K562 (cell line): ENCODE measurements at regions not wholly inside any gene's neighbourhood (a gene's known extent, or its start where the extent isn't known, plus 50 kb on each side); places are given as distances from the start of the nearest gene placed in this dataset.

Experiments
- ATAC-seq: fragments of 200-7000 bp; cut with Tn5 transposase; 3 replicates; pipeline ENCODE4 v1.9.1; 2020; ENCODE audit warnings: moderate library complexity
- BruUV-seq: library from RNA; stranded (reverse); fragments of 400-500 nt; replicated peaks from 2 replicates; lab custom pipeline; 2021; lab: Mats Ljungman, UMichigan
- CTCF ChIA-PET: fragments of 300-600 bp; formaldehyde crosslinking; extraction: SDS; loops from one replicate; lab custom pipeline; 2021; ENCODE audit warnings: low intra/inter-chr PET ratio; lab: Yijun Ruan, JAX
- POLR2A ChIA-PET: fragments of 300-600, 350-650 bp; sonication (Branson Sonifier 250); formaldehyde crosslinking; extraction: SDS; loops from one replicate; lab custom pipeline; 2021; ENCODE audit warnings: antibody characterized with exemption, inconsistent platforms; lab: Yijun Ruan, JAX
- DNase-seq, 4 experiments: peaks; one replicate each; pipeline versions ENCODE4 v3.0.0 to v3.0.0-alpha.2; 2011 to 2018; ENCODE audit warnings: low spot score in 3 of 4, mixed read lengths in 3 of 4; ENCODE audit errors: extremely low read depth in 1 of 4
- FAIRE-seq: peaks from 2 replicates; lab custom pipeline; 2011; peaks lifted over from hg19 to GRCh38; lab: Jason Lieb, UNC
- H2AFZ ChIP-seq: 2 replicates; pipeline ENCODE4 v1.6.0; 2011; ENCODE audit warnings: low read depth, low read length, control low read depth, inconsistent platforms
- H3K27ac ChIP-seq: fragments of 200-600 bp; 3 replicates; pipeline ENCODE4 v1.8.0; 2011; ENCODE audit warnings: low read depth, mild to moderate bottlenecking, control low read depth, inconsistent platforms, low read length, moderate library complexity, mixed read lengths; ENCODE audit errors: extremely low read depth
- H3K27me3 ChIP-seq, 2 experiments: fragments of 300-600 bp in 1 of 2; 2 replicates in 1 of 2; 3 replicates in 1 of 2; pipeline versions ENCODE4 v1.6.0 to v1.8.0; 2011; ENCODE audit warnings: inconsistent platforms in 2 of 2, low read length in 2 of 2, mild to moderate bottlenecking in 1 of 2, mixed read lengths in 1 of 2, moderate library complexity in 1 of 2; ENCODE audit not compliant: control insufficient read depth in 2 of 2, insufficient read depth in 2 of 2
- H3K36me3 ChIP-seq: fragments of 300-600 bp; 3 replicates; pipeline ENCODE4 v1.8.0; 2011; ENCODE audit warnings: mild to moderate bottlenecking, low read length, inconsistent platforms; ENCODE audit not compliant: control insufficient read depth, insufficient read depth
- H3K4me1 ChIP-seq, 2 experiments: fragments of 200-600 bp in 1 of 2; replicated peaks in 1 of 2; 2 replicates in 1 of 2; 3 replicates in 1 of 2; pipeline versions ENCODE4 v1.5.1 to v1.8.0; 2011; ENCODE audit warnings: inconsistent platforms in 2 of 2, low read length in 2 of 2, mild to moderate bottlenecking in 1 of 2, mixed read lengths in 1 of 2, moderate library complexity in 1 of 2; ENCODE audit not compliant: control insufficient read depth in 2 of 2, insufficient read depth in 2 of 2
- H3K4me2 ChIP-seq: 2 replicates; pipeline ENCODE4 v1.6.1; 2011; ENCODE audit warnings: low read length, control low read depth, inconsistent platforms, mixed read lengths; ENCODE audit not compliant: insufficient read depth
- H3K4me3 ChIP-seq: fragments of 200-600 bp; sonication (generic), shearing (Covaris generic); 2 replicates; pipeline ENCODE4 v1.5.1; 2016; ENCODE audit warnings: control low read depth, inconsistent platforms
- H3K79me2 ChIP-seq: fragments of 200-600 bp; 3 replicates; pipeline ENCODE4 v1.8.0; 2011; ENCODE audit warnings: low read length, inconsistent platforms; ENCODE audit not compliant: control insufficient read depth, insufficient read depth
- H3K9ac ChIP-seq, 2 experiments: 2 replicates each; pipeline versions ENCODE4 v1.6.0 to v1.6.1; 2011; ENCODE audit warnings: low read depth in 2 of 2, low read length in 2 of 2, control low read depth in 1 of 2, inconsistent platforms in 1 of 2, mild to moderate bottlenecking in 1 of 2, mixed read lengths in 1 of 2; ENCODE audit not compliant: insufficient read depth in 1 of 2
- H3K9me1 ChIP-seq: one replicate; pipeline ENCODE4 v1.6.0; 2011; ENCODE audit warnings: inconsistent platforms, mild to moderate bottlenecking, low read length, moderate library complexity; ENCODE audit not compliant: control insufficient read depth, insufficient read depth
- H3K9me3 ChIP-seq: replicated peaks from 2 replicates; pipeline ENCODE4 v1.5.1; 2011; ENCODE audit warnings: low read depth, low read length, inconsistent platforms; ENCODE audit not compliant: control insufficient read depth, insufficient read depth
- H4K20me1 ChIP-seq: replicated peaks from 2 replicates; pipeline ENCODE4 v1.6.1; 2011; ENCODE audit warnings: low read length, inconsistent platforms, mixed read lengths; ENCODE audit not compliant: control insufficient read depth, insufficient read depth
- MED1 ChIP-seq: sonication (generic); formaldehyde crosslinking; IDR thresholded peaks from 2 replicates; pipeline ENCODE4 v1.8.1; 2023; ENCODE audit warnings: missing genetic modification reagents, borderline replicate concordance
- SNIP1 ChIP-seq: fragments of 450-650 bp; IDR thresholded peaks from 2 replicates; pipeline ENCODE4 v1.7.1; 2017; ENCODE audit warnings: low read depth, mild to moderate bottlenecking
- ZNF274 ChIP-seq: IDR thresholded peaks from 2 replicates; pipeline ENCODE4 v1.6.1; 2011; ENCODE audit warnings: low read depth, mild to moderate bottlenecking, low read length, moderate library complexity, borderline replicate concordance
- WGBS: fragments of 100-300 bp; shearing (Covaris generic); methylation state at CpG from one replicate; pipeline ENCODE4 v1.1.6; 2016; ENCODE audit warnings: low coverage, mixed read lengths; ENCODE audit not compliant: insufficient coverage; ENCODE audit errors: missing lambda C conversion rate; 5-methylcytosine and 5-hydroxymethylcytosine counted together
- in situ Hi-C: fragments of 300-500 bp; cut with MboI; formaldehyde crosslinking; loops from 4 replicates; pipeline ENCODE4 v1.15.0; 2018; ENCODE audit warnings: inconsistent platforms, mixed read lengths
- intact Hi-C: fragments of 100-400 bp; cut with micrococcal nuclease; formaldehyde crosslinking; loops from 2 replicates; pipeline ENCODE4 v1.14.2; 2022
- TF ChIP-seq, protein P1 (sequence below): sonication (generic); formaldehyde crosslinking; IDR thresholded peaks from 2 replicates; pipeline ENCODE4 v1.8.0; 2023; ENCODE audit warnings: mild to moderate bottlenecking, missing genetic modification reagents

DNA sequence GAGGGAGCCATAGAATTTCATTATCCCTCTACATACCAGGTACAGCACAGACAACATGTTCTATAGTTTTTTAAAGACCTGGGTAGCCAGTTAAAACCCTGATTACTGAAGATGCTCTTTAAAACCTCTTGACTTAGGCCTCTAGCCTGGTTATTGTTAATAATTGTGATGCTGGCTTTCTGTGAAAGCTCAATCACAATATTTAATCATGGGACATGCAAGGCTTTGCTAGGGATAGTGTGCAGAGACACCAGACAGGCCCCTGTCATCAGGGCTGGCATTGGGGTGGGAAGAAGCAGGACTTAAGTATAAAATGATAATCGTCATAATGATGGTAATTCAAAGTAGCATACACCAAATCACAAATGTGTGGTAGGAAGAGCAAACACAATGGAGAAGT, 274.4 kb downstream of the PTBP2 start:
- CTCF ChIA-PET, result no interaction called here
- H3K79me2 ChIP-seq, result no peaks in the 10 kb centered on the region
- ATAC-seq (no peak), DNase-seq (no peak), FAIRE-seq (no peak)
- no peak overlapping the region for H3K27ac ChIP-seq
- no peaks in the 10 kb centered on the region; the same call in 1 of the 2 replicates for H3K9me3 ChIP-seq
- no peaks in the 10 kb centered on the region for H3K36me3 ChIP-seq
- 0% methylated on average over 1 of the region's 1 CpG for WGBS
- H3K9ac ChIP-seq, result no peak overlapping the region
- TF ChIP-seq, protein P1, sequence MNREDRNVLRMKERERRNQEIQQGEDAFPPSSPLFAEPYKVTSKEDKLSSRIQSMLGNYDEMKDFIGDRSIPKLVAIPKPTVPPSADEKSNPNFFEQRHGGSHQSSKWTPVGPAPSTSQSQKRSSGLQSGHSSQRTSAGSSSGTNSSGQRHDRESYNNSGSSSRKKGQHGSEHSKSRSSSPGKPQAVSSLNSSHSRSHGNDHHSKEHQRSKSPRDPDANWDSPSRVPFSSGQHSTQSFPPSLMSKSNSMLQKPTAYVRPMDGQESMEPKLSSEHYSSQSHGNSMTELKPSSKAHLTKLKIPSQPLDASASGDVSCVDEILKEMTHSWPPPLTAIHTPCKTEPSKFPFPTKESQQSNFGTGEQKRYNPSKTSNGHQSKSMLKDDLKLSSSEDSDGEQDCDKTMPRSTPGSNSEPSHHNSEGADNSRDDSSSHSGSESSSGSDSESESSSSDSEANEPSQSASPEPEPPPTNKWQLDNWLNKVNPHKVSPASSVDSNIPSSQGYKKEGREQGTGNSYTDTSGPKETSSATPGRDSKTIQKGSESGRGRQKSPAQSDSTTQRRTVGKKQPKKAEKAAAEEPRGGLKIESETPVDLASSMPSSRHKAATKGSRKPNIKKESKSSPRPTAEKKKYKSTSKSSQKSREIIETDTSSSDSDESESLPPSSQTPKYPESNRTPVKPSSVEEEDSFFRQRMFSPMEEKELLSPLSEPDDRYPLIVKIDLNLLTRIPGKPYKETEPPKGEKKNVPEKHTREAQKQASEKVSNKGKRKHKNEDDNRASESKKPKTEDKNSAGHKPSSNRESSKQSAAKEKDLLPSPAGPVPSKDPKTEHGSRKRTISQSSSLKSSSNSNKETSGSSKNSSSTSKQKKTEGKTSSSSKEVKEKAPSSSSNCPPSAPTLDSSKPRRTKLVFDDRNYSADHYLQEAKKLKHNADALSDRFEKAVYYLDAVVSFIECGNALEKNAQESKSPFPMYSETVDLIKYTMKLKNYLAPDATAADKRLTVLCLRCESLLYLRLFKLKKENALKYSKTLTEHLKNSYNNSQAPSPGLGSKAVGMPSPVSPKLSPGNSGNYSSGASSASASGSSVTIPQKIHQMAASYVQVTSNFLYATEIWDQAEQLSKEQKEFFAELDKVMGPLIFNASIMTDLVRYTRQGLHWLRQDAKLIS, result no peak
- TF ChIP-seq ZNF274, result no peak
- no peak for TF ChIP-seq MED1 (CRISPR knock-in tag)
- no peak for TF ChIP-seq SNIP1
- H3K9me1 ChIP-seq, result no peaks in the 10 kb centered on the region
- intact Hi-C loops, result no loop called here
- no TSS peak for BruUV-seq
- H4K20me1 ChIP-seq, result no peaks in the 10 kb centered on the region
- in situ Hi-C loops, result no loop called here
- H3K27me3 ChIP-seq, result no peaks in the 10 kb centered on the region
- no peak overlapping the region for H2AFZ ChIP-seq
- H3K4me3 ChIP-seq, result no peak overlapping the region
- no peaks in the 10 kb centered on the region for H3K4me1 ChIP-seq
- POLR2A ChIA-PET, result no interaction called here
- H3K4me2 ChIP-seq, result no peak overlapping the region
